ENCODE measurements at regions not wholly inside any gene's neighbourhood (a gene's known extent, or its start where the extent isn't known, plus 50 kb on each side); places are given as distances from the start of the nearest gene placed in this dataset.

DNA sequence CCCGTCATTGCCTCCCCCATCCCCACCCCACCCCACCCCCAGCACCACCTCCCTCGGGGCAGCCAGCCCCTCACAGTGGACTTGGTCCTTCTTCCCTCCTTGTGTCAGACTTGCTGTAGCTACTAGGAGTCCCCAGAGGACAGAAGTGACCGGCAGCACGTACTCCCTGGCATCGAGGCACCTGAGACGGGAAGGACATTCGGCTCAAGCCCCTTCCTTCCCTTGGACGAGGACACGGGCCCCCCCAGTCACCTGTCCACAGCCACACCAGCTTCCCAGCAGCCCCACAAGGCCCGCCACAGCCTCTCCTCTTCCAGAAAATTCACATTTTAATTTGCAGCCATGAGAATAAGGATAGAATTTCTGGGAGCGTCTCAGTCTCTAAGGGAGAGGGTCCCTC, 267.8 kb upstream of the SHH start:
- H3K9me3 ChIP-seq (replicated peaks; ENCODE audit: control insufficient read depth, insufficient read depth, low read length) = peaks cover 2% of the 10 kb centered on the region
- H3K9ac ChIP-seq (replicated peaks; ENCODE audit: extremely low read depth, insufficient read depth, low read length) = no peak overlapping the region
- dilution Hi-C loops (cut with MboI; ENCODE audit: extremely low pct_ligation_motif_present, low sequenced_read_pairs) (no loop called here), intact Hi-C loops (cut with micrococcal nuclease) (no loop called here)
- H2AFZ ChIP-seq (ENCODE audit: low read depth, low read length) = no peak overlapping the region
- no peaks in the 10 kb centered on the region for H4K20me1 ChIP-seq (replicated peaks; ENCODE audit: control insufficient read depth, extremely low read depth, insufficient read depth, low read length)
- ChIA-PET POLR2A (no interaction called here), CTCF (no interaction called here)
- H3K27ac ChIP-seq (ENCODE audit: insufficient read depth, low read depth, low read length) = no peak overlapping the region
- no peak overlapping the region for H3K4me2 ChIP-seq (ENCODE audit: insufficient read depth, low read length)
- H3K36me3 ChIP-seq (ENCODE audit: control insufficient read depth in 2 of 2, extremely low read depth in 1 of 2, insufficient read depth in 2 of 2, low read length in 2 of 2) = no peaks in the 10 kb centered on the region
- H3K4me1 ChIP-seq (ENCODE audit: control insufficient read depth, extremely low read depth, insufficient read depth, low read length) = no peaks in the 10 kb centered on the region
- H3K4me3 ChIP-seq (replicated peaks in 1 of 3; ENCODE audit: insufficient read depth in 1 of 3, low read depth in 1 of 3, low read length in 3 of 3) = no peak overlapping the region
- H3K27me3 ChIP-seq (ENCODE audit: control insufficient read depth in 2 of 2, insufficient read depth in 2 of 2, low read length in 2 of 2) = no peaks in the 10 kb centered on the region
- FAIRE-seq (no peak), DNase-seq (ENCODE audit: low read depth, low spot score) (no peak)
- no peaks in the 10 kb centered on the region for H3K9me1 ChIP-seq (replicated peaks; ENCODE audit: control insufficient read depth, extremely low read depth, insufficient read depth, low read length)
- no peak for TF ChIP-seq POLR2A (IDR thresholded peaks at IDR 0.05; ENCODE audit: low read depth, low read length)
- TF ChIP-seq POLR2AphosphoS5 (IDR thresholded peaks at IDR 0.05; ENCODE audit: insufficient read depth, low read depth, low read length) = no peak
- TF ChIP-seq, protein P1, sequence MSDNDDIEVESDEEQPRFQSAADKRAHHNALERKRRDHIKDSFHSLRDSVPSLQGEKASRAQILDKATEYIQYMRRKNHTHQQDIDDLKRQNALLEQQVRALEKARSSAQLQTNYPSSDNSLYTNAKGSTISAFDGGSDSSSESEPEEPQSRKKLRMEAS (IDR thresholded peaks at IDR 0.05; ENCODE audit: insufficient read depth, insufficient read length) = no peak
- no peak for TF ChIP-seq JUN (IDR thresholded peaks at IDR 0.05; ENCODE audit: borderline replicate concordance, insufficient read depth, insufficient read length, low read depth)
- no peak for TF ChIP-seq GATA2 (IDR thresholded peaks at IDR 0.05; ENCODE audit: insufficient read depth, insufficient read length, low read depth, low read length)
- TF ChIP-seq EZH2 (IDR thresholded peaks at IDR 0.05; ENCODE audit: borderline replicate concordance, low read depth, low read length, severe bottlenecking) = no peak
- no peak for TF ChIP-seq MYC (IDR thresholded peaks at IDR 0.05; ENCODE audit: low read depth, low read length)
- no peak for TF ChIP-seq FOS (IDR thresholded peaks at IDR 0.05; ENCODE audit: borderline replicate concordance, insufficient read depth, low read length)
- TF ChIP-seq, protein P2, sequence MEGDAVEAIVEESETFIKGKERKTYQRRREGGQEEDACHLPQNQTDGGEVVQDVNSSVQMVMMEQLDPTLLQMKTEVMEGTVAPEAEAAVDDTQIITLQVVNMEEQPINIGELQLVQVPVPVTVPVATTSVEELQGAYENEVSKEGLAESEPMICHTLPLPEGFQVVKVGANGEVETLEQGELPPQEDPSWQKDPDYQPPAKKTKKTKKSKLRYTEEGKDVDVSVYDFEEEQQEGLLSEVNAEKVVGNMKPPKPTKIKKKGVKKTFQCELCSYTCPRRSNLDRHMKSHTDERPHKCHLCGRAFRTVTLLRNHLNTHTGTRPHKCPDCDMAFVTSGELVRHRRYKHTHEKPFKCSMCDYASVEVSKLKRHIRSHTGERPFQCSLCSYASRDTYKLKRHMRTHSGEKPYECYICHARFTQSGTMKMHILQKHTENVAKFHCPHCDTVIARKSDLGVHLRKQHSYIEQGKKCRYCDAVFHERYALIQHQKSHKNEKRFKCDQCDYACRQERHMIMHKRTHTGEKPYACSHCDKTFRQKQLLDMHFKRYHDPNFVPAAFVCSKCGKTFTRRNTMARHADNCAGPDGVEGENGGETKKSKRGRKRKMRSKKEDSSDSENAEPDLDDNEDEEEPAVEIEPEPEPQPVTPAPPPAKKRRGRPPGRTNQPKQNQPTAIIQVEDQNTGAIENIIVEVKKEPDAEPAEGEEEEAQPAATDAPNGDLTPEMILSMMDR (IDR thresholded peaks at IDR 0.05; ENCODE audit: extremely low read depth in 1 of 2, insufficient read depth in 1 of 2, low read depth in 1 of 2, low read length in 2 of 2) = no peak
- BruUV-seq (replicated peaks) = no TSS peak
- H3K79me2 ChIP-seq (ENCODE audit: control insufficient read depth, insufficient read depth, low read length) = no peaks in the 10 kb centered on the region
